ENCODE measurements at regions not wholly inside any gene's neighbourhood (a gene's known extent, or its start where the extent isn't known, plus 50 kb on each side); places are given as distances from the start of the nearest gene placed in this dataset.

GRCh38 chr15:96117270-96117669 is 213.2 kb upstream of the NR2F2 start:
- Histone ChIP-seq H3K9ac (ENCODE audit: low read depth, low read length, poor library complexity, severe bottlenecking) (no peak overlapping the region), H3K9me2 (replicated peaks; ENCODE audit: low read depth, low read length) (no peaks in the 10 kb centered on the region), H2AFZ (ENCODE audit: low read length) (no peak overlapping the region), H3K4me3 (ENCODE audit: low read length, poor library complexity, severe bottlenecking) (no peak overlapping the region), H3F3A (ENCODE audit: low read depth) (no peaks in the 10 kb centered on the region), H3K4me1 (ENCODE audit: insufficient read depth, low read length, poor library complexity, severe bottlenecking) (no peaks in the 10 kb centered on the region), H3K36me3 (ENCODE audit: insufficient read depth, low read length) (no peaks in the 10 kb centered on the region), H3K4me2 (ENCODE audit: low read depth, low read length, poor library complexity, severe bottlenecking) (no peak overlapping the region), H3K9me3 (ENCODE audit: insufficient read depth, low read depth, low read length) (no peaks in the 10 kb centered on the region), H4K20me1 (ENCODE audit: insufficient read depth, low read length, poor library complexity, severe bottlenecking) (no peaks in the 10 kb centered on the region), H3K79me2 (ENCODE audit: insufficient read depth, low read length) (no peaks in the 10 kb centered on the region), H3K27me3 (ENCODE audit: insufficient read depth, low read length, poor library complexity, severe bottlenecking) (no peaks in the 10 kb centered on the region)
- no peak for TF ChIP-seq EZH2phosphoT487 (IDR thresholded peaks at IDR 0.05; ENCODE audit: borderline replicate concordance)
- TF ChIP-seq CTCF (conservative IDR thresholded peaks at IDR 0.05; ENCODE audit: low read length): no peak

GRCh38 chr15:96119734-96120133 is 210.8 kb upstream of the NR2F2 start:
- no peaks in the 10 kb centered on the region for H3K9me3 ChIP-seq (ENCODE audit: insufficient read depth, low read depth, low read length)
- H3K4me2 ChIP-seq (ENCODE audit: low read depth, low read length, poor library complexity, severe bottlenecking): no peak overlapping the region
- H3K9ac ChIP-seq (ENCODE audit: low read depth, low read length, poor library complexity, severe bottlenecking): no peak overlapping the region
- no peaks in the 10 kb centered on the region for H3K27me3 ChIP-seq (ENCODE audit: insufficient read depth, low read length, poor library complexity, severe bottlenecking)
- H3K36me3 ChIP-seq (ENCODE audit: insufficient read depth, low read length): no peaks in the 10 kb centered on the region
- H2AFZ ChIP-seq (ENCODE audit: low read length): no peak overlapping the region
- H3K4me3 ChIP-seq (ENCODE audit: low read length, poor library complexity, severe bottlenecking): no peak overlapping the region
- H3K4me1 ChIP-seq (ENCODE audit: insufficient read depth, low read length, poor library complexity, severe bottlenecking): no peaks in the 10 kb centered on the region
- no peaks in the 10 kb centered on the region for H3K79me2 ChIP-seq (ENCODE audit: insufficient read depth, low read length)
- no peaks in the 10 kb centered on the region for H3F3A ChIP-seq (ENCODE audit: low read depth)
- no peaks in the 10 kb centered on the region for H3K9me2 ChIP-seq (replicated peaks; ENCODE audit: low read depth, low read length)
- H4K20me1 ChIP-seq (ENCODE audit: insufficient read depth, low read length, poor library complexity, severe bottlenecking): no peaks in the 10 kb centered on the region
- TF ChIP-seq EZH2phosphoT487 (IDR thresholded peaks at IDR 0.05; ENCODE audit: borderline replicate concordance) (no peak), CTCF (conservative IDR thresholded peaks at IDR 0.05; ENCODE audit: low read length) (no peak)

GRCh38 chr15:96121086-96121920 is 209.2 kb upstream of the NR2F2 start:
- H3K4me2 ChIP-seq (ENCODE audit: low read depth, low read length, poor library complexity, severe bottlenecking): no peak overlapping the region
- H3K9me3 ChIP-seq (ENCODE audit: insufficient read depth, low read depth, low read length): no peaks in the 10 kb centered on the region
- H3K4me3 ChIP-seq (ENCODE audit: low read length, poor library complexity, severe bottlenecking): no peak overlapping the region
- no peaks in the 10 kb centered on the region for H3K4me1 ChIP-seq (ENCODE audit: insufficient read depth, low read length, poor library complexity, severe bottlenecking)
- H2AFZ ChIP-seq (ENCODE audit: low read length): no peak overlapping the region
- H3K9me2 ChIP-seq (replicated peaks; ENCODE audit: low read depth, low read length): no peaks in the 10 kb centered on the region
- H3F3A ChIP-seq (ENCODE audit: low read depth): no peaks in the 10 kb centered on the region
- TF ChIP-seq CTCF (conservative IDR thresholded peaks at IDR 0.05; ENCODE audit: low read length) (no peak), EZH2phosphoT487 (IDR thresholded peaks at IDR 0.05; ENCODE audit: borderline replicate concordance) (no peak)
- no peaks in the 10 kb centered on the region for H3K27me3 ChIP-seq (ENCODE audit: insufficient read depth, low read length, poor library complexity, severe bottlenecking)
- H3K36me3 ChIP-seq (ENCODE audit: insufficient read depth, low read length): no peaks in the 10 kb centered on the region
- no peak overlapping the region for H3K9ac ChIP-seq (ENCODE audit: low read depth, low read length, poor library complexity, severe bottlenecking)
- H3K79me2 ChIP-seq (ENCODE audit: insufficient read depth, low read length): no peaks in the 10 kb centered on the region
- H4K20me1 ChIP-seq (ENCODE audit: insufficient read depth, low read length, poor library complexity, severe bottlenecking): no peaks in the 10 kb centered on the region
